ENCODE measurements at regions not wholly inside any gene's neighbourhood (a gene's known extent, or its start where the extent isn't known, plus 50 kb on each side); places are given as distances from the start of the nearest gene placed in this dataset.

DNA sequence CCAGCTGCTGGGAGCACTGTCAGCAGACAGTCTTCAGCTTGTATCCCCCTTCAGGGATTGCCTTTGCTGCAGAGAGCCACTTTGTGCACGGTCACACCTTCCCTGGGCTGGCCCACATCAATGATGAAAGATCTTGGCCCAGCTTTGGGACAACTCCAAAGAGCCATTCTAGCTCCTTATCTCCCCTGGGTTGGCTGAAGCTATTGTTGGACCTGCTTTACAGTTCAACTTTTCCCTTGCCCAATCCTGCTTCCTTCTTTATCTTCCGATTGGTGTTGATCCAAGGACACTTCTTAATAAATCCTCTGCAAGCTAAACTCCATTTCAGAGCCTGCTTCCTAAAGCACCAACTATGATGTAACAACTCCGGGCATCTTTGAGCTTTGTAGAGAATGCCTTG lies 466.4 kb downstream of the KLF12 start:
- Histone ChIP-seq H2AFZ (no peak overlapping the region), H3K79me2 (no peaks in the 10 kb centered on the region), H3K4me2 (ENCODE audit: low read length) (no peak overlapping the region), H3K9me3 (ENCODE audit: control insufficient read depth, low read length) (no peaks in the 10 kb centered on the region), H3K27ac (no peak overlapping the region), H3K4me1 (no peaks in the 10 kb centered on the region), H3K4me3 (ENCODE audit: low read depth, low read length) (no peak overlapping the region), H3K27me3 (ENCODE audit: control insufficient read depth, insufficient read depth, low read length) (no peaks in the 10 kb centered on the region), H3K36me3 (ENCODE audit: control insufficient read depth, insufficient read depth, low read length) (no peaks in the 10 kb centered on the region), H3K9ac (no peak overlapping the region)
- TF ChIP-seq, protein P1, sequence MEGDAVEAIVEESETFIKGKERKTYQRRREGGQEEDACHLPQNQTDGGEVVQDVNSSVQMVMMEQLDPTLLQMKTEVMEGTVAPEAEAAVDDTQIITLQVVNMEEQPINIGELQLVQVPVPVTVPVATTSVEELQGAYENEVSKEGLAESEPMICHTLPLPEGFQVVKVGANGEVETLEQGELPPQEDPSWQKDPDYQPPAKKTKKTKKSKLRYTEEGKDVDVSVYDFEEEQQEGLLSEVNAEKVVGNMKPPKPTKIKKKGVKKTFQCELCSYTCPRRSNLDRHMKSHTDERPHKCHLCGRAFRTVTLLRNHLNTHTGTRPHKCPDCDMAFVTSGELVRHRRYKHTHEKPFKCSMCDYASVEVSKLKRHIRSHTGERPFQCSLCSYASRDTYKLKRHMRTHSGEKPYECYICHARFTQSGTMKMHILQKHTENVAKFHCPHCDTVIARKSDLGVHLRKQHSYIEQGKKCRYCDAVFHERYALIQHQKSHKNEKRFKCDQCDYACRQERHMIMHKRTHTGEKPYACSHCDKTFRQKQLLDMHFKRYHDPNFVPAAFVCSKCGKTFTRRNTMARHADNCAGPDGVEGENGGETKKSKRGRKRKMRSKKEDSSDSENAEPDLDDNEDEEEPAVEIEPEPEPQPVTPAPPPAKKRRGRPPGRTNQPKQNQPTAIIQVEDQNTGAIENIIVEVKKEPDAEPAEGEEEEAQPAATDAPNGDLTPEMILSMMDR (IDR thresholded peaks at IDR 0.05), result no peak

DNA sequence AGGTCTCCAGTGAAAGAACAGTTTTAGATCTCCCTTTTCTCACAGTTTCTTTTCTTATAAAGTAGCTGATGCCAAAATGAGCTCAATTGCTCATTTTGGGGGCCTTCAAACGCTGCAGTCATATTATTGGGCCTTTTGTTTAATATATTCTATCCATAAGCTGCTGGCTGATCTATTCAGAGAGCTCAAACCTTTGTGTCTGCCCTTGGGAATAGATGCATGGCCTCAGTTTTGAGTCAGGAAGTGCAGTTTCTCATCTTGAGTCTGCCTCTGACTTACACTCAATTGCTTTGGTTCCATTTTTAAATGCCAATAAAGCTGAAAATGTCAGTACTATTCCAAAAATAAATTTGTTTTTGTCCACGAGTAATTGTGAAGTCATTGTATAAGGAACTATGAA lies 468.9 kb downstream of the KLF12 start:
- H3K4me1 ChIP-seq, result no peaks in the 10 kb centered on the region
- H3K4me3 ChIP-seq (ENCODE audit: low read depth, low read length), result no peak overlapping the region
- H3K79me2 ChIP-seq, result no peaks in the 10 kb centered on the region
- no peaks in the 10 kb centered on the region for H3K9me3 ChIP-seq (ENCODE audit: control insufficient read depth, low read length)
- no peak overlapping the region for H3K9ac ChIP-seq
- no peak overlapping the region for H2AFZ ChIP-seq
- H3K27me3 ChIP-seq (ENCODE audit: control insufficient read depth, insufficient read depth, low read length), result no peaks in the 10 kb centered on the region
- no peaks in the 10 kb centered on the region for H3K36me3 ChIP-seq (ENCODE audit: control insufficient read depth, insufficient read depth, low read length)
- no peak overlapping the region for H3K4me2 ChIP-seq (ENCODE audit: low read length)
- TF ChIP-seq, protein P1 (IDR thresholded peaks at IDR 0.05), result no peak
- no peak overlapping the region for H3K27ac ChIP-seq

DNA sequence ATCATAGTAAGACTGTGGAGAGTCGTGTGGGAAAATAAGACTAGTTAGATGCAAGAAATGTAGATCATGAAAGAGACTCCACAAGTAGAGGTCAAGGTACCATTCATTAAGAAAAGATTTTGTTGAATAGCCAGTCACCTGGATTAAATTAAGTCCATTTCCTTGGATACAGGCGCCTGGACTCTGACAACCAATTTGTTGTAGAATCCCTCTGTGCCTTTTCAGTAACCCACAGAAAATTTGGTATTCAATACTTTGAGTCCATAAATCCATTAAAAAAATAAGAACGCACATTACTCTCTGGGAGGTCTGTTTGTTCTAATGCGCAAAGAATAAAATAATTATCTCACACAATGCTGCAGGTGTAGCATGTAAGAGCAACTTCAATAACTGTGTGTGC lies 469.4 kb downstream of the KLF12 start:
- Histone ChIP-seq H3K9me3 (ENCODE audit: control insufficient read depth, low read length) (no peaks in the 10 kb centered on the region), H3K4me3 (ENCODE audit: low read depth, low read length) (no peak overlapping the region), H3K27ac (no peak overlapping the region), H3K79me2 (no peaks in the 10 kb centered on the region), H2AFZ (no peak overlapping the region), H3K27me3 (ENCODE audit: control insufficient read depth, insufficient read depth, low read length) (no peaks in the 10 kb centered on the region), H3K4me2 (ENCODE audit: low read length) (no peak overlapping the region), H3K4me1 (no peaks in the 10 kb centered on the region), H3K9ac (no peak overlapping the region), H3K36me3 (ENCODE audit: control insufficient read depth, insufficient read depth, low read length) (no peaks in the 10 kb centered on the region)
- TF ChIP-seq, protein P1 (IDR thresholded peaks at IDR 0.05), result no peak

DNA sequence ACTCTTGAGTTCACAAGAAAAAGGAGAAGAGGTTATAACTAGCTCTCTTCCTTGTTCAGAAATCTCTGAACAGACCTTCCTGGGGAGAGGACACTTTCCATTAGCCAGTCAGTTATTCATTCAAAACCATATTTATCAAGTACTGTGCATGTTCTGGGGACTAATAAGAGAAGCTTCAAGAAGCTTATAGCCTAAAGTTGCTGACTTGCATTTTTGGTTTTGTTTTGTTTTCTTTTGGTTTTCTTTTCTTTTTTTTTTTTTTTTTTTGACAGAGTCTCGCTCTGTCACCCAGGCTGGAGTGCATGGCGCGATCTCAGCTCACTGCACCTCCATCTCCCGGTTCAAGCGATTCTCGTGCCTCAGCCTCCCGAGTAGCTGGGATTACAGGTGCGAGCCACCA lies 471.4 kb downstream of the KLF12 start:
- H3K4me3 ChIP-seq (ENCODE audit: low read depth, low read length), result no peak overlapping the region
- no peaks in the 10 kb centered on the region for H3K27me3 ChIP-seq (ENCODE audit: control insufficient read depth, insufficient read depth, low read length)
- H3K4me2 ChIP-seq (ENCODE audit: low read length), result no peak overlapping the region
- H3K4me1 ChIP-seq, result no peaks in the 10 kb centered on the region
- H3K9ac ChIP-seq, result no peak overlapping the region
- H2AFZ ChIP-seq, result no peak overlapping the region
- H3K9me3 ChIP-seq (ENCODE audit: control insufficient read depth, low read length), result no peaks in the 10 kb centered on the region
- TF ChIP-seq, protein P1 (IDR thresholded peaks at IDR 0.05), result no peak
- no peaks in the 10 kb centered on the region for H3K79me2 ChIP-seq
- no peaks in the 10 kb centered on the region for H3K36me3 ChIP-seq (ENCODE audit: control insufficient read depth, insufficient read depth, low read length)
- no peak overlapping the region for H3K27ac ChIP-seq

DNA sequence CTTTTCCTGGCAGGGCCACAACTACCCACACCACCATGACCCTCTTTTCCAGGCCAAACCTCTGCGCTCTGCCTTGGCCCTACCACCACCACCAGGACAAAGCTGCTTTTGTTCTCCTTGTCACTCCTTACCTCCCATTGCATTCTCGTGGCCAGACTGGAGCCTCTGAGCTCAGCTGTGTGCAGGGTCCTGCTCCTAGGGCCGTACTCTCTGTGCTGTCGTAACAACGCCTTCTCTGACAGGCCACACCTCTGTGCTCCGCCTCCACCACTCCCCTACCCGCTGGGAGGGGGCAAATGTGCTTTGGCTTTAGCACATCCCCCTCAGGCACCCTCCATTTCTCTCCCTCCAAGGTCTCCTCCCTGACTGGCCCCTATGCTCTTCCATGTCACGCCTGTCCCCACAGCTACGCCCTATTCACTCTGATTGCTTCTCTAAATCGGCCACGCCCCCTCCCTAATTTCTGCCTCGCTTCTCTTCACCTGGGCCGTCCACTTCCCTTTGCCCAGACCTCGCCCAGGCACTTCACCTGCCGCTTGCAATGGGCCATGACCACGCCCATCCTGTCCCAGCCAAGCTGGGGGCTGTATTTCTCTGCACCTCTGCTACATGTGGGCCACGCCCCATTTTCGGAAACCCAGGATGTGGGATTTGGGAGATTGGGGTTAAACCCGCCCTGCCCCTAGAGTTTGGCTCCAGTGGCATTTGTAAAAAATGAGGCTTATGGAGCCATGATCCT lies 472.3 kb downstream of the KLF12 start:
- no peaks in the 10 kb centered on the region for H3K9me3 ChIP-seq (ENCODE audit: control insufficient read depth, low read length)
- TF ChIP-seq, protein P1 (IDR thresholded peaks at IDR 0.05), result no peak
- no peaks in the 10 kb centered on the region for H3K27me3 ChIP-seq (ENCODE audit: control insufficient read depth, insufficient read depth, low read length)
- H3K4me1 ChIP-seq, result no peaks in the 10 kb centered on the region
- H2AFZ ChIP-seq, result no peak overlapping the region
- H3K4me2 ChIP-seq (ENCODE audit: low read length), result no peak overlapping the region
- no peak overlapping the region for H3K9ac ChIP-seq
- no peaks in the 10 kb centered on the region for H3K36me3 ChIP-seq (ENCODE audit: control insufficient read depth, insufficient read depth, low read length)
- no peak overlapping the region for H3K27ac ChIP-seq
- no peaks in the 10 kb centered on the region for H3K79me2 ChIP-seq
- no peak overlapping the region for H3K4me3 ChIP-seq (ENCODE audit: low read depth, low read length)
